HS-27A (cell line): ENCODE measurements at regions not wholly inside any gene's neighbourhood (a gene's known extent, or its start where the extent isn't known, plus 50 kb on each side); places are given as distances from the start of the nearest gene placed in this dataset.
"Not testable (repeated sequence)": the region's sequence is repeated elsewhere in the genome, so short reads cannot be mapped to it uniquely, and the experiment has no call there.

Source experiments
- DNase-seq: peaks from one replicate; pipeline ENCODE4 v3.0.0-alpha.2; 2012; ENCODE audit warnings: low read depth, missing footprints

DNA sequence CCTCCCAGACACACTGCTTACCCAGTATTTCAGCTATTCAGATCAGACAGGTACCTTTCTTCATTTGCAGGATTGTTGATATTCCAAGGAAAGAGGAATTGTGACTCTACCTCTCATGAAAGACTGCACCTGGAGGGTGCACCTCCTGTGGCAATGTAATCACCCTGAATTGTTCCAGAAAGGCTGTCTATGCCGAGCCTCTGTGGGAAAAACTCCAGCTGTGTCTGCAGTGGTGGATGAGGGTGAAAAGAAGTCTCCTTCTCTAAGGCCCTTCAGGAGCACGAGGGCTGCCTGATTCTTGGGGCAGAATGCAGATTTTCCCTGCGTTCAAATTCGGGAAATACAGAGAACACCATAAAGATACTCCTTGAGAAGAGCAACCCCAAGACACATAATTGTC is 108.2 kb upstream of the ADAMTS3 start:
- DNase-seq, result no peak

DNA sequence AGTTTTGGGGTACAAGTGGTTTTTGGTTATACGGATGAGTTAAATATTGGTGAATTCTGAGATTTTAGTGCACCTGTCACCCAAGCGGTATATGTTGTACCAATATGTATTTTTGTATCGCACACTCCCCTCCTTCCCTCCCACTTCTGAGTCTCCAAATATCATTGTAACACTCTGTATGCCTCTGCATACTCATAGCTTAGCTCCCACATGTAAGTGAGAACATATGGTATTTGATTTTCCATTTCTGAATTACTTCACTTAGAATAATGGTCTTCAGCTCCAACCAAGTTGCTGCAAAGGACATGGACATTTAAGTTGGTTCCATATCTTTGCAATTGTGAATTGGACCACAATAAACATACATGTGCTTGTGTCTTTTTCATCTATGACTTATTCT is 103.0 kb upstream of the ADAMTS3 start:
- no peak for DNase-seq

DNA sequence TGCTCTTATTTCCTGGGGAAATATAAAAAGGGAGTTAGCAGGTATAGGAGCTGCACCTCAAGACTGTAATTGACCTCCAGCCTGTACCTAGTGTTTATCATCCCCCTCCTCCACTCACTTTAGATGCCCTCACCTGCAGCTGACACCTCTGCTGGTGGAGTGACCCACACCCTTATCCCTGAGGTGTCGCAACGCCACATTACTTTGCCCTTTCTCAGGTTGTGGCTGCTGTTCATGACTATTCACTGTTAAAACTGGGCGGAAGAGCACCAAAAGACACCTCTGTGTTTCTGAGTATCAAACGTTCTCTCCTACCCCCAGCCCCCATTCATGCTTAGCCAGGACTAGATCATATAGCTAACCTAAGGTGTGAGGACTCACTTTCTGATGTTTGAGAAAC is 101.5 kb upstream of the ADAMTS3 start:
- DNase-seq, result no peak

DNA sequence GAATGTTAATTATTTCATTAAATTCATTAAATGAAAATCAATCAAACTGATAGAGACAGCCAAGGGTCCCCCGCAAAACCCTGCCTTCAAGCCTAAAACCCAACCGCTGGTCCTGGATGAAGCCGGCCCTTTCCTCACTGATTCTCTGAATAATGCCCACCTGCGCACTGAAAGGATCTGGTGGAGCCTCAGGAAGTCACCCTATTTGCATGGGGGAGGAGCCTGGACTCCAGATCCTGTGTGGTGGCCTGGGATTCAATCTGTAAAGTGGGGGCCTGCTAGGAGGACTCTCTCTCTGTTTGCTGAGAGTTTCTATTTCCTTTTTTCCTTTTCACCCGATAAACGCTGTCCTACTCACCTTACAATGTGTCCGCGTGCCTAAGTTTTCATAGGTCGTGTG is 97.9 kb upstream of the ADAMTS3 start:
- no peak for DNase-seq

DNA sequence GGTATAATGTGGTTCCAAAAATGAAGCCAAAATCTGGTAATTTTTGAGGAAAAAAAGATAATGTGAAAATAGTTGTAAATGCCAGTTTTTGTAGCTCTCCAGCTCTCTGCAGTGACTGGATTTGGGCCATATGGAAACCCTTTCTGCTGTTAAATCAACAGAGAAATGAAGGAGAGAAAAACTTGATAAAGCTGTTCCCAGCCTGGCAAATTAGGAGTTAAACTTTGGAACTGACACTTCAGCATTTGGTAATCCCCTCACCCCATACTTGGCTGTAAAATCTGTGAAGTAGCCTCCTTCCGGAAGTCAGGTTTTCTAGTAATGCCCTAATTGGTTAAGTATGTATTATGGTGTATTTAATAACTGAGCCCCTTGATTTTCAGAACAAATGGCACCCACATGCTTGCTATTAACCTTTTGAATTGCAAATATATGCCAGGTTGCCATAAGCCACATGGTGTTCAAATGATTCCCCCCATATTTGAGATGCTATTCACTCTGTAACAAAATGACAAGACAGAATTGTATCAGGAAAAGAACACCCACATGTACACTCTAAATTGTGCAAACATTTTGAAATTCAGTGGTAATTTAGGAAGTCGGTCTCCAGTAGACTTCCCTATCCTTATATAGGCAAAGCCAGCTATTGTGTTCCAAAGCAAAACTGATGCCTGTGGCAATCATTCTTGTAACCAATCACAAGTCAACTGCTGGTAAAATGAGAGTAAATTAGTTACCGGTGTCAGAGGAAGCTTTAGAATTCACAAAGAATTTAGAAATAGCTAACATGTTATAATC is 96.3 kb upstream of the ADAMTS3 start:
- no peak for DNase-seq

DNA sequence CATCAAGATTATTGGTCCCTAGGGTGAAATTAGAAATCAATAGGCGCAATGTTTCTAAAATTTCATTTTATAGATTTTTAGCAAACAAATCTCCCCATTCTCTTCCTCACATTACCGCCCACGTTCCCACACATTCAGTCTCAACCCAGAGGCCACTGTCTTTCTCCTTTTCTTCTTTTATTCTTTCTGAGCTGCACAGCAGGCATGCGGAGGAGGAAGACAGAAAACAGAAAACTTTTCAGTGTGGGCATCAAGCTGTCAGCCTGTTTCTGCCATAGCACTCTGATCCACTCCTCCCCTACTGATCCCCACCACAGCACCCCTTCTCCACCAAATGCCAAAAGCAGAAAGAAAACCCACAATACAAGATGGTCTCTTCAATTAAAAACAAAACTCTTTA is 94.8 kb upstream of the ADAMTS3 start:
- DNase-seq, result no peak

DNA sequence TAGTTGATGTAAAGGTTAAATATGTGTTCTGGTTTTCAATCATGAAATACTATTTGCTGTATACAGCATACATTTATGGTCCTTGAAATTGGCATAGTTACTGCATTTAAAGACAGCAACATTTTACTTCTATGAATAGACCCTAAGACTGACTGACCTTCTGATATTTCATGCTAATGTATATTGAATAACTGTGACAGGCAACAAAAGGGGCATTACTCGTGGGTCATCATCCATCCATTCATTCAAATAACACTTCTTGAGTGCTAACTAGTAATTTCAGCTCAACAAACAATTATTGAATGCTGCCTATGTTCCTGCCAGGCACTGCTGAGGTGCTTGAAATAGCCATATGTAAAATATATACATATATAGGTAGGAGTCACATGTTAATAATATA is 92.8 kb upstream of the ADAMTS3 start:
- DNase-seq, result no peak

DNA sequence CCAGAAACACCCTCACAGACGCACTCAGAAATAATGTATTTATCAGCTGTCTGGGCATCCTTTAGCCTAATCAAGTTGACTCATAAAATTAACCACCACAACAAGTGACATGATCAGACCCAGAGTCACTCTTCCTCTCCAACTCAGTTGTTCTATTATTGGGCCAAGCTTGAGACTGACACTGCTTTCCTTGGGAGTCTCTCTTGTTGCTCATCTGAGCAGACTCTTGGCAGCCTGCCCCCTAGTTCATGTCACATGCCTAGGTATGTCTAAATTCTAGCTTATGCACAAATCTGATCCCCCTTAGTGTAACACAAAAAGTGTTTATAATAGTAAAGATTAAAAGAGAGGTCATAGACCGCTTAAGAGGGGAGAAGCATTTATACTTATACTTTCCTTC is 72.6 kb upstream of the ADAMTS3 start:
- no peak for DNase-seq

DNA sequence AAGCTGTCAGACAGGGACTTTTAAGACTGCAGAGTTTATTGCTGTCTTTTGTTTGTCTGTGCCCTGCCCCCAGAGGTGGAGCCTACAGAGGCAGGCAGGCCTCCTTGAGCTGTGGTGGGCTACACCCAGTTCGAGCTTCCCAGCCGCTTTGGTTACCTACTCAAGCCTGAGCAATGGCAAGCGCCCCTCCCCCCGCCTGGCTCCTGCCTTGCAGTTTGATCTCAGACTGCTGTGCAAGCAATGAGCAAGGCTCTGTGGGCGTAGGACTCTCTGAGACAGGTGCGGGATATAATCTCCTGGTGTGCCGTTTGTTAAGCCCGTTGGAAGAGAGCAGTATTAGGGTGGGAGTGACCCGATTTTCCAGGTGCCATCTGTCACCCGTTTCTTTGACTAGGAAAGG is 67.8 kb upstream of the ADAMTS3 start:
- not testable (repeated sequence) for DNase-seq

DNA sequence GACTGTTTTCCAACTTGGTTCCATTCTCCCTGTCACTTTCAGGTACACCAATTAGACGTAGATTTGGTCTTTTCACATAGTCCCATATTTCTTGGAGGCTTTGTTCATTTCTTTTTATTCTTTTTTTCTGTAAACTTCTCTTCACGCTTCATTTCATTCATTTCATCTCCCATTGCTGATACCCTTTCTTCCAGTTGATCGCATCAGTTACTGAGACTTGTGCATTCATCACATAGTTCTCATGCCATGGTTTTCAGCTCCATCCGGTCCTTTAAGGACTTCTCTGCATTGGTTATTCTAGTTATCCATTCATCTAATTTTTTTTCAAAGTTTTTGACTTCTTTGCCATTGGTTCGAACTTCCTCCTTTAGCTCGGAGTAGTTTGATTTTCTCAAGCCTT is 66.9 kb upstream of the ADAMTS3 start:
- DNase-seq, result not testable (repeated sequence)

DNA sequence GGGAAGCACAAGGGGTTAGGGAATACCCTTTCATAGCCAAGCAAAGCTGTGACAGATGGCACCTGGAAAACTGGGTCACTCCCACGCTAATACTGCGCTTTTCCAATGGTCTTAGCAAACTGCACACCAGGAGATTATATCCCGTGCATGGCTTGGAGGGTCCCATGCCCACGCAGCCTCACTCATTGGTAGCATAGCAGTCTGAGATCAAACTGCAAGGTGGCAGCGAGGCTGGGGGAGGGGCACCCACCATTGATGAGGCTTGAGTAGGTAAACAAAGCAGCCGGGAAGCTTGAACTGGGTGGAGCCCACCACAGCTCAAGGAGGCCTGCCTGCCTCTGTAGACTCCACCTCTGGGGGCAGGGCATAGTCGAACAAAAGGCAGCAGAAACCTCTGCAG is 63.2 kb upstream of the ADAMTS3 start:
- DNase-seq, result not testable (repeated sequence)

DNA sequence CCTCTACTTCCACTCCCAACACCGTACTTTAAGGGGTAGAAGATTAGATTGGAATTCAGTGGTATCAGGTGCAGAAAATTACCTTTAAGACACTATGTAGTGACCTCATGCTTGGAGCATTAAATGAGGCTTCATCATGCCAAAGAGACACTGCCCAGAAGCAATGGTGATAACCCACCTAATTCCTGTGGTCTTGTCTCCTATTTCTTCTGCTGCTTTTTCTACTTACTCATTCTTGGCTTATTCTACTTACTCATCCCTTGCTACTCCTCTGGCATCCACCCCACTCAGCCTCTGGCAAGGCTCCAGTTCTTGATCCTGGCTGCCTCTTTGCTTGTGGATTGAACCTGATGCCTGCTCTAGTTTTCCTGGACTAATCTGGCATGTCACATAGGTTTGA is 62.3 kb upstream of the ADAMTS3 start:
- peak; percentile 79 for DNase-seq

DNA sequence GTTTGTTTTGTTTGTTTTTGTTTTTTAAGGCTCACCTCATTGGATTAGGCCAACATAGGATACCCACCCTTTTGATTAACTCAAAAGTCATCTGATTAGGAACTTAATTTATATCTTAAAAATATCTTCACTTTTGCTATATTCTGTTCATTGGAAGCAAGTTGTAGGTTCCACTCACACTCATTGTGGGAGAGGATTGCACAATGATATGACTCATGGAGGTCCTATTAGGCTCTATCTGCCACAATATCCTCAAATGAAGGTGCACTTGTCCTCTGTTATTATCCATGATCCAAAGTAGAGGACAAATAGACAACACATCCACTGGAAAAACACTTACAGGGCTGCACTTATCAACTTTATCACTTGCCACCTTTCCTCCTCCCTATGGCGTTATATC is 60.5 kb upstream of the ADAMTS3 start:
- peak; percentile 31 for DNase-seq

DNA sequence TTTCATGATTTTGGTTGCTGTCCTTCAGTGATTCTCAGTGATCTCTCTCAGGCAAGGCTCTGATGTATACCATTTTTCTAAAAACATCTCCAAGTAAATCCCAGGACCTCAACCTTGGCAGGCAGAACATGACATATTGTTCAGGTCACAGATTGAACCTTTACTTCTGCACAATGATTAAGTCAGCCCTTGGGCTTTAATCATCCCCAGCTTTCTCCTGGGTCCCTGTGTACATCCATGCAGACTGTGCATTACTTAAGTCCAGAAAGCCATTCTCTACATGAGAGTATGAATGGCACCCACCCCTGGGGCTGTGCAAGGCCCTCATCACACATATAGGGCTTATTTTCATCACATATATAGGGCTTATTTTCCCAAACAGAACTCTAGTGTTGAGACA is 58.7 kb upstream of the ADAMTS3 start:
- DNase-seq, result no peak
